ENCODE measurements at regions not wholly inside any gene's neighbourhood (a gene's known extent, or its start where the extent isn't known, plus 50 kb on each side); places are given as distances from the start of the nearest gene placed in this dataset.

DNA sequence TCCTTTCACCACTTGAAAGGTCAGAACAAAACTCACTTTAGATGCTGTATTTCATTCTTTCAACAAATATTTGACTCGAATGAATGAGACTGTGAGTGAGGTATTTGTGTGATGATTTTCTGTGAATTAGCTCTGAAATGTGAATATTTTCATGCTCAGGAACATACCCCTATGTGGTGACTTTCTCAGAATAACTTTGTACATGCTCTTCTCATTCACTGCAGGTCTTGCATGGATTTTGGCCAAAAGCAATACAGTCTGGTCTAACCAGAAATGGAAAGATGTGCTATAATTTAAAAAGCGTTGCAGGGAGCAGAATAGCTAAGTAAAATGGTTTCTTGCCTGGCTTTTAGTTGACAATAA is 75.5 kb downstream of the MYCN start:
- no peaks in the 10 kb centered on the region for H3K36me3 ChIP-seq (ENCODE audit: control insufficient read depth, insufficient read depth, low read length)
- H4K20me1 ChIP-seq (ENCODE audit: insufficient read depth, low read length), result no peaks in the 10 kb centered on the region
- H2BK5ac ChIP-seq (ENCODE audit: low read depth, low read length, poor library complexity, severe bottlenecking), result no peak overlapping the region
- no peak overlapping the region for H3K4me2 ChIP-seq (ENCODE audit: low read depth, low read length)
- POLR2A ChIA-PET (ENCODE audit: unreplicated experiment), result no interaction called here
- ATAC-seq (ENCODE audit: low read depth), result no peak
- no peaks in the 10 kb centered on the region for H3K79me1 ChIP-seq (ENCODE audit: low read depth in 1 of 2, low read length in 2 of 2)
- in situ Hi-C loops (cut with MboI; ENCODE audit: low sequenced_read_pairs), result no loop called here
- no peak overlapping the region for H3K14ac ChIP-seq (replicated peaks; ENCODE audit: low read depth, low read length)
- H3K18ac ChIP-seq (ENCODE audit: low read depth, low read length), result no peak overlapping the region
- H3K56ac ChIP-seq (ENCODE audit: extremely low read depth, insufficient read depth, low read length), result no peak overlapping the region
- TF ChIP-seq SMC3 (IDR thresholded peaks at IDR 0.05; ENCODE audit: low read depth, low read length), result no peak
- no peak for TF ChIP-seq RFX5 (IDR thresholded peaks at IDR 0.05; ENCODE audit: low read depth, low read length)
- no peak for TF ChIP-seq RCOR1 (IDR thresholded peaks at IDR 0.05; ENCODE audit: insufficient replicate concordance, low read length)
- TF ChIP-seq, protein P1, sequence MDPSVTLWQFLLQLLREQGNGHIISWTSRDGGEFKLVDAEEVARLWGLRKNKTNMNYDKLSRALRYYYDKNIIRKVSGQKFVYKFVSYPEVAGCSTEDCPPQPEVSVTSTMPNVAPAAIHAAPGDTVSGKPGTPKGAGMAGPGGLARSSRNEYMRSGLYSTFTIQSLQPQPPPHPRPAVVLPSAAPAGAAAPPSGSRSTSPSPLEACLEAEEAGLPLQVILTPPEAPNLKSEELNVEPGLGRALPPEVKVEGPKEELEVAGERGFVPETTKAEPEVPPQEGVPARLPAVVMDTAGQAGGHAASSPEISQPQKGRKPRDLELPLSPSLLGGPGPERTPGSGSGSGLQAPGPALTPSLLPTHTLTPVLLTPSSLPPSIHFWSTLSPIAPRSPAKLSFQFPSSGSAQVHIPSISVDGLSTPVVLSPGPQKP (IDR thresholded peaks at IDR 0.05; ENCODE audit: borderline replicate concordance, low read depth, low read length), result no peak
- no peak for TF ChIP-seq MXI1 (IDR thresholded peaks at IDR 0.05; ENCODE audit: borderline replicate concordance, low read depth, low read length)
- TF ChIP-seq CHD1 (IDR thresholded peaks at IDR 0.05; ENCODE audit: low read depth, low read length), result no peak
- no peak for TF ChIP-seq RAD21 (IDR thresholded peaks at IDR 0.05; ENCODE audit: low read length)
- no peak for TF ChIP-seq FOS (IDR thresholded peaks at IDR 0.05; ENCODE audit: low read depth, low read length)
- no peak for TF ChIP-seq MAFK (IDR thresholded peaks at IDR 0.05; ENCODE audit: low read depth, low read length)
- no peak for TF ChIP-seq NFE2L2 (IDR thresholded peaks at IDR 0.05; ENCODE audit: low read depth, low read length)
- TF ChIP-seq, protein P2, sequence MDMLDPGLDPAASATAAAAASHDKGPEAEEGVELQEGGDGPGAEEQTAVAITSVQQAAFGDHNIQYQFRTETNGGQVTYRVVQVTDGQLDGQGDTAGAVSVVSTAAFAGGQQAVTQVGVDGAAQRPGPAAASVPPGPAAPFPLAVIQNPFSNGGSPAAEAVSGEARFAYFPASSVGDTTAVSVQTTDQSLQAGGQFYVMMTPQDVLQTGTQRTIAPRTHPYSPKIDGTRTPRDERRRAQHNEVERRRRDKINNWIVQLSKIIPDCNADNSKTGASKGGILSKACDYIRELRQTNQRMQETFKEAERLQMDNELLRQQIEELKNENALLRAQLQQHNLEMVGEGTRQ (IDR thresholded peaks at IDR 0.05; ENCODE audit: low read depth, low read length), result no peak
- TF ChIP-seq CEBPB (IDR thresholded peaks at IDR 0.05; ENCODE audit: low read depth, low read length), result no peak
- TF ChIP-seq POLR2A (IDR thresholded peaks at IDR 0.05; ENCODE audit: low read depth, low read length), result no peak
- TF ChIP-seq CTCF (conservative IDR thresholded peaks at IDR 0.05; ENCODE audit: low read depth, low read length), result no peak
- TF ChIP-seq BHLHE40 (IDR thresholded peaks at IDR 0.05; ENCODE audit: low read depth, low read length), result no peak
- TF ChIP-seq MAZ (IDR thresholded peaks at IDR 0.05; ENCODE audit: borderline replicate concordance, low read depth, low read length), result no peak
- no peak overlapping the region for H3K23ac ChIP-seq (ENCODE audit: low read depth, low read length)
- CTCF ChIA-PET, result no interaction called here
- no TSS peak for BruUV-seq (replicated peaks)
- H2AK5ac ChIP-seq (ENCODE audit: low read depth, low read length), result no peak overlapping the region
- H4K91ac ChIP-seq (ENCODE audit: insufficient read depth, low read depth, low read length), result no peak overlapping the region
- H4K5ac ChIP-seq (ENCODE audit: low read depth, low read length), result no peak overlapping the region
- dilution Hi-C loops (cut with HindIII; ENCODE audit: low sequenced_read_pairs, unreplicated experiment), result no loop called here
- no peak overlapping the region for H4K8ac ChIP-seq (ENCODE audit: low read depth in 2 of 2, low read length in 2 of 2)
- no CpG with 5 or more reads among the region's 2 CpGs for WGBS, 2 experiments (ENCODE audit: extremely low coverage in 2 of 2, insufficient read length in 1 of 2)
- H3K9ac ChIP-seq (ENCODE audit: low read depth, low read length), result no peak overlapping the region
- H2BK20ac ChIP-seq (ENCODE audit: low read depth, low read length), result no peak overlapping the region
- H2AK9ac ChIP-seq (replicated peaks; ENCODE audit: low read depth, low read length, poor library complexity), result no peak overlapping the region
- no peak overlapping the region for H3K27ac ChIP-seq (ENCODE audit: insufficient read depth, low read length)
- no peak overlapping the region for H3K4me3 ChIP-seq (ENCODE audit: insufficient read depth, low read depth, low read length)
- no peaks in the 10 kb centered on the region for H3K4me1 ChIP-seq (ENCODE audit: control insufficient read depth, insufficient read depth, low read length)
- no peaks in the 10 kb centered on the region for H3K27me3 ChIP-seq (ENCODE audit: control insufficient read depth, insufficient read depth, low read length)
- no peak overlapping the region for H2AFZ ChIP-seq (replicated peaks; ENCODE audit: low read length, poor library complexity)
- no peak overlapping the region for H2BK120ac ChIP-seq (ENCODE audit: low read depth, low read length)
- H3K4ac ChIP-seq (ENCODE audit: low read depth, low read length), result no peak overlapping the region
- intact Hi-C loops (cut with micrococcal nuclease), result no loop called here
- DNase-seq, result no peak
- H3K9me1 ChIP-seq (ENCODE audit: insufficient read depth, low read length), result no peaks in the 10 kb centered on the region
- peaks cover 23% of the 10 kb centered on the region for H3K9me3 ChIP-seq (ENCODE audit: control insufficient read depth, insufficient read depth, low read length)
- no peak overlapping the region for H2BK15ac ChIP-seq (ENCODE audit: low read depth, low read length)

Measured in IMR-90 (cell line).